Fibroblast of lung (primary cell): ENCODE measurements at regions not wholly inside any gene's neighbourhood (a gene's known extent, or its start where the extent isn't known, plus 50 kb on each side); places are given as distances from the start of the nearest gene placed in this dataset.

ENCODE experiments used
- DNase-seq, 2 donors: peaks; one replicate each; pipeline versions ENCODE4 v3.0.0 to v3.0.0-alpha.2; 2010; ENCODE audit warnings: low read depth in 2 of 2
- H2AFZ ChIP-seq: 2 replicates; pipeline ENCODE4 v1.5.1; 2012; ENCODE audit warnings: low read length, control low read depth, inconsistent platforms
- H3K27ac ChIP-seq: 2 replicates; pipeline ENCODE4 v1.5.1; 2011; ENCODE audit warnings: low read length, control low read depth; ENCODE audit not compliant: insufficient read depth
- H3K27me3 ChIP-seq: 2 replicates; pipeline ENCODE4 v1.5.1; 2011; ENCODE audit warnings: mild to moderate bottlenecking, low read length; ENCODE audit not compliant: control insufficient read depth, insufficient read depth
- H3K36me3 ChIP-seq: 2 replicates; pipeline ENCODE4 v1.5.1; 2011; ENCODE audit warnings: low read length; ENCODE audit not compliant: control insufficient read depth, insufficient read depth
- H3K4me1 ChIP-seq: 2 replicates; pipeline ENCODE4 v1.5.1; 2011; ENCODE audit warnings: low read length; ENCODE audit not compliant: control insufficient read depth, insufficient read depth; ENCODE audit errors: extremely low read depth
- H3K4me2 ChIP-seq: 2 replicates; pipeline ENCODE4 v1.5.1; 2011; ENCODE audit warnings: low read length, control low read depth; ENCODE audit not compliant: insufficient read depth; ENCODE audit errors: extremely low read depth
- H3K4me3 ChIP-seq, 4 experiments: fragments of 200-600 bp in 1 of 4; sonication (generic) in 1 of 4; replicated peaks in 1 of 4; 2 replicates each; pipeline ENCODE4 v1.5.1; 2011 to 2016; ENCODE audit warnings: low read length in 4 of 4, low read depth in 3 of 4, mild to moderate bottlenecking in 3 of 4, control low read depth in 2 of 4, inconsistent platforms in 1 of 4, mixed read lengths in 1 of 4; ENCODE audit not compliant: insufficient read depth in 1 of 4; ENCODE audit errors: control extremely low read depth in 1 of 4
- H3K79me2 ChIP-seq: 2 replicates; pipeline ENCODE4 v1.5.1; 2012; ENCODE audit warnings: mild to moderate bottlenecking, low read length, inconsistent platforms; ENCODE audit not compliant: control insufficient read depth, insufficient read depth
- H3K9ac ChIP-seq: 2 replicates; pipeline ENCODE4 v1.5.1; 2011; ENCODE audit warnings: mild to moderate bottlenecking, low read length, control low read depth; ENCODE audit not compliant: insufficient read depth
- H3K9me3 ChIP-seq: 2 replicates; pipeline ENCODE4 v1.5.1; 2012; ENCODE audit warnings: low read depth, low read length; ENCODE audit not compliant: control insufficient read depth, insufficient read depth
- H4K20me1 ChIP-seq: 2 replicates; pipeline ENCODE4 v1.5.1; 2011; ENCODE audit warnings: low read length; ENCODE audit not compliant: control insufficient read depth, insufficient read depth; ENCODE audit errors: extremely low read depth
- EZH2 ChIP-seq: IDR thresholded peaks from 2 replicates; pipeline ENCODE4 v1.5.1; 2012; ENCODE audit warnings: low read length, control low read depth, mild to moderate bottlenecking; ENCODE audit errors: missing control alignments
- TF ChIP-seq, protein P1 (sequence below), 2 donors: IDR thresholded peaks in 1 of 2; conservative IDR thresholded peaks in 1 of 2; 1 replicate in 1 of 2; 2 replicates in 1 of 2; pipeline ENCODE4 v1.5.1; 2011 to 2012; ENCODE audit warnings: low read length in 2 of 2, control low read depth in 1 of 2, inconsistent platforms in 1 of 2, low read depth in 1 of 2, mild to moderate bottlenecking in 1 of 2

DNA sequence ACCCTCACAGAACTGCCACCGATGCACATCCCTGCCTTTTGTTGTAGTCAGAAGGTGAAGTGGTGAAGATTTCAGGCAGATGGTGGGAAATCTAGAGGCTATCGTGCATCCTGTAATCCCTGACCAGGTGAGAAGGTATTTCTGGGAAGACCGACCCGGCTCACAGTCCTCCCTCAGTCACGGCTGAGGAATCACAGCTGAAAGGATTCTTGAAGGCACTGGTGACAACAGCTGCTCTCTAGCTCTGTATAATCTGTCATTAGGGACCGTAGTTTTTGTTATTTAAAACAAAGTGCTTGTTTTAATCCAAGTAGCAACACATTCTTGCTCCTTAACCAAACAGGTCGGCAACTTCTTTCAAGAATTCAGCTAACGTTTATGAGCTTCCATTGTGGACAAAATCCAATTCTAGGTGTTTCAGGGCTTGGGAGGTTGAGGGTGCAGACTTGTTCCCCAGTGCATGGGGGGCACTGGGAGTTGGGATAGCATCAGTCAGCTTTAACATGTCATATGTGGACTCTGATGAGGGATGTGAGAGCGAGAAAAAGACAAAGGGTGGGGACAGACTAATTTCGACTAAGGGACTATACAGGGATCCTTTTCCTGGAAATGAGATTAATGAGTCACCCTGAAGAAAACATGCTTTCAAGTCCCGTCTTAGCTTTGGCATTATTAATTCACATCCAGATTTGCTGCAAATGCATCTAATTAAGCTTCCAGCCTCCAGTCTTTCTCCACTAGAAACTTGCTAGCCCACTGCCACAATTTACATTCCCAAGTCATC is 141.0 kb upstream of the RASGRP1 start:
- Histone ChIP-seq H3K36me3 (no peaks in the 10 kb centered on the region), H3K27me3 (no peaks in the 10 kb centered on the region), H2AFZ (peak overlapping the region; percentile 3), H3K4me3 (no peak overlapping the region), H3K27ac (no peak overlapping the region), H3K9ac (no peak overlapping the region), H4K20me1 (no peaks in the 10 kb centered on the region), H3K79me2 (no peaks in the 10 kb centered on the region), H3K4me2 (no peak overlapping the region), H3K9me3 (no peaks in the 10 kb centered on the region), H3K4me1 (peaks cover 3% of the 10 kb centered on the region)
- no peak for TF ChIP-seq EZH2
- TF ChIP-seq, protein P1, sequence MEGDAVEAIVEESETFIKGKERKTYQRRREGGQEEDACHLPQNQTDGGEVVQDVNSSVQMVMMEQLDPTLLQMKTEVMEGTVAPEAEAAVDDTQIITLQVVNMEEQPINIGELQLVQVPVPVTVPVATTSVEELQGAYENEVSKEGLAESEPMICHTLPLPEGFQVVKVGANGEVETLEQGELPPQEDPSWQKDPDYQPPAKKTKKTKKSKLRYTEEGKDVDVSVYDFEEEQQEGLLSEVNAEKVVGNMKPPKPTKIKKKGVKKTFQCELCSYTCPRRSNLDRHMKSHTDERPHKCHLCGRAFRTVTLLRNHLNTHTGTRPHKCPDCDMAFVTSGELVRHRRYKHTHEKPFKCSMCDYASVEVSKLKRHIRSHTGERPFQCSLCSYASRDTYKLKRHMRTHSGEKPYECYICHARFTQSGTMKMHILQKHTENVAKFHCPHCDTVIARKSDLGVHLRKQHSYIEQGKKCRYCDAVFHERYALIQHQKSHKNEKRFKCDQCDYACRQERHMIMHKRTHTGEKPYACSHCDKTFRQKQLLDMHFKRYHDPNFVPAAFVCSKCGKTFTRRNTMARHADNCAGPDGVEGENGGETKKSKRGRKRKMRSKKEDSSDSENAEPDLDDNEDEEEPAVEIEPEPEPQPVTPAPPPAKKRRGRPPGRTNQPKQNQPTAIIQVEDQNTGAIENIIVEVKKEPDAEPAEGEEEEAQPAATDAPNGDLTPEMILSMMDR (conservative IDR thresholded peaks at IDR 0.05 in 1 of 2, IDR thresholded peaks at IDR 0.05 in 1 of 2; ENCODE audit: low read depth in 1 of 2, low read length in 2 of 2), result no peak
- peak in 1 of 2 donors; percentile 25 for DNase-seq

DNA sequence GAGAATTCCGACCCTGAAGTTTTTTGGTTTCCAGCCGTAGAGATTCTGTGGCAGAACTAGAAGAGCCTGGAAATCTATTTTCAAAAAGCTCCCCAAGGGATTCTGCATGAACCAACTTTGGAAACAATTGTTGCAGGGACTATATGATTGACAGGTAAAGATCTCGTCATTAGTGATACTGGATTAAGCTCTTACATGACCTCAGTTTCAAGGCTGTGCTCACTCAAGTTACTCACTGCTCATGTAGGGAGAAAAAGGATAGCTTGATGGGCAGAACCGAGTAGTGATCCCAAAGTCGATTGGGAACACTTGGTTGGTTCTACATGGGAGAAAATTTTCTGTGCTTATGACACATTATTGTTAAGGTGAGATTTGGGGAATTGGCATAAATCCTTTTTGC is 142.3 kb upstream of the RASGRP1 start:
- Histone ChIP-seq H3K9me3 (no peaks in the 10 kb centered on the region), H4K20me1 (no peaks in the 10 kb centered on the region), H2AFZ (no peak overlapping the region), H3K4me3 (no peak overlapping the region), H3K27me3 (no peaks in the 10 kb centered on the region), H3K9ac (no peak overlapping the region), H3K4me1 (peaks cover 3% of the 10 kb centered on the region), H3K79me2 (no peaks in the 10 kb centered on the region), H3K4me2 (no peak overlapping the region), H3K27ac (no peak overlapping the region), H3K36me3 (no peaks in the 10 kb centered on the region)
- DNase-seq, result no peak
- TF ChIP-seq, protein P1 (conservative IDR thresholded peaks at IDR 0.05 in 1 of 2, IDR thresholded peaks at IDR 0.05 in 1 of 2; ENCODE audit: low read depth in 1 of 2, low read length in 2 of 2), result no peak
- no peak for TF ChIP-seq EZH2

DNA sequence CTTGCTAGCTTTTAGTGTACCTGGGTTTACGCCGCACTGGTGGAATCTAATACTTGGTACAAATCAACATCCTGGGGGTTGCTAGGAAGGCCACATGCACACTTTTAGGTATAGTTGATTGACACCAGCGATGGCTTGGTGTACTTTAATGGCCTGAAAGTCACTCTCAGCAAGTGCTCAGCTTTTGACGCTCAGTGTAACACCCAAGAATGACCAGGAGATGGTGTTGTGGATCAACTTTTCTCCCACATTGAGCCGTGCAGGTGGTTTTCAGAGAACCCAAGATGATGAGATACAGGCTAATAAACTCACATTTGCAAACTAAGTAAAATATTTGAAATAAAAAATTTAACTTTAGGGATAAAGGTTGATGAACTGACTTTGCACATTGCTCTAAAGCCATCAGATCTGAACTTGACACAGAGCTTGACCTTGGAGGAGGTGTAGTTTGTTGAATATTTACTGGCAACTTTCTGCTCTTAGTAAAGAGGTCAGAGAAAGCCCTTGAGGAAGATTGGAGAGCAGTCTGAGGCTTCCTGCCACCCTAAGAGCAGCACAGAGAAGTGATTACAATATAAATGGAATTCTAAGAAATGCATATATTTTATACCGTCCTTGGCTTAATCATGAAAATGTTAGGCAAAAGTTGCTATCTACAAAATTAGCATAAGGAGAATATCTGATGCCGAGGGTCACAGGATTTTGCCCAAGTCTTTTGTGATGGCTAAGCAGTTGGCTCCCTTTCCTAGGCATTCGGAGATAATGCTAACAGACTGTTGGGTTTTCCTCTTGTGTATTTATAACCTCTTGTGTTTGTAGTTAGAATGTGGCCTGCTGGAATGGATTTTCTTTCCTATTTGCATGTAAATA is 143.4 kb upstream of the RASGRP1 start:
- Histone ChIP-seq H3K27ac (no peak overlapping the region), H3K4me1 (peaks cover 3% of the 10 kb centered on the region), H3K36me3 (no peaks in the 10 kb centered on the region), H3K4me2 (no peak overlapping the region), H3K4me3 (no peak overlapping the region), H3K79me2 (no peaks in the 10 kb centered on the region), H3K27me3 (no peaks in the 10 kb centered on the region), H4K20me1 (no peaks in the 10 kb centered on the region), H2AFZ (no peak overlapping the region), H3K9me3 (no peaks in the 10 kb centered on the region), H3K9ac (no peak overlapping the region)
- TF ChIP-seq, protein P1 (conservative IDR thresholded peaks at IDR 0.05 in 1 of 2, IDR thresholded peaks at IDR 0.05 in 1 of 2; ENCODE audit: low read depth in 1 of 2, low read length in 2 of 2), result peak; percentile 84 to 87
- no peak for TF ChIP-seq EZH2
- peak; percentile 50 to 77 for DNase-seq
